Skeletal muscle cell (primary cell): ENCODE measurements at regions not wholly inside any gene's neighbourhood (a gene's known extent, or its start where the extent isn't known, plus 50 kb on each side); places are given as distances from the start of the nearest gene placed in this dataset.

Experiments used
- DNase-seq: peaks from one replicate; pipeline ENCODE4 v3.0.0-alpha.2; 2010; ENCODE audit warnings: low read depth
- H3K4me3 ChIP-seq: 2 replicates; pipeline ENCODE4 v1.5.1; 2011; ENCODE audit warnings: low read depth, mild to moderate bottlenecking, control low read depth, low read length, moderate library complexity

GRCh38 chr5:173790836-173791546, 97.2 kb upstream of the CPEB4 start:
- DNase-seq: no peak
- no peak overlapping the region for H3K4me3 ChIP-seq

GRCh38 chr5:173791878-173792277, 96.3 kb upstream of the CPEB4 start:
- no peak for DNase-seq

GRCh38 chr5:173792781-173793547, 95.2 kb upstream of the CPEB4 start:
- no peak for DNase-seq
- H3K4me3 ChIP-seq: no peak overlapping the region

More at GRCh38 chr5:173791878-173792277, 96.3 kb upstream of the CPEB4 start:
- no peak overlapping the region for H3K4me3 ChIP-seq

- H3K4me3 ChIP-seq: no peak overlapping the region
- DNase-seq: no peak
These were observed 94.3 kb upstream of the CPEB4 start for GRCh38 chr5:173793648-173794548.

- no peak for DNase-seq
These were observed 93.2 kb upstream of the CPEB4 start for GRCh38 chr5:173794901-173795416.

GRCh38 chr5:173795601-173796000, 92.5 kb upstream of the CPEB4 start:
- DNase-seq: no peak
- no peak overlapping the region for H3K4me3 ChIP-seq

More at GRCh38 chr5:173794901-173795416, 93.2 kb upstream of the CPEB4 start:
- H3K4me3 ChIP-seq: no peak overlapping the region

- no peak overlapping the region for H3K4me3 ChIP-seq
- DNase-seq: no peak
These were observed 91.2 kb upstream of the CPEB4 start for GRCh38 chr5:173796721-173797495.

- DNase-seq: no peak
- no peak overlapping the region for H3K4me3 ChIP-seq
These were observed 89.9 kb upstream of the CPEB4 start for GRCh38 chr5:173798127-173798810.

GRCh38 chr5:173800340-173800739, 87.8 kb upstream of the CPEB4 start:
- DNase-seq: no peak
- H3K4me3 ChIP-seq: no peak overlapping the region

- DNase-seq: no peak
- no peak overlapping the region for H3K4me3 ChIP-seq
These were observed 87.1 kb upstream of the CPEB4 start for GRCh38 chr5:173801006-173801405.

- DNase-seq: no peak
These were observed 85.4 kb upstream of the CPEB4 start for GRCh38 chr5:173802670-173803165.

GRCh38 chr5:173804579-173804978, 83.6 kb upstream of the CPEB4 start:
- no peak overlapping the region for H3K4me3 ChIP-seq
- no peak for DNase-seq

More at GRCh38 chr5:173802670-173803165, 85.4 kb upstream of the CPEB4 start:
- no peak overlapping the region for H3K4me3 ChIP-seq

GRCh38 chr5:173806270-173807035, 81.7 kb upstream of the CPEB4 start:
- no peak for DNase-seq
- no peak overlapping the region for H3K4me3 ChIP-seq

GRCh38 chr5:173807181-173807655, 80.9 kb upstream of the CPEB4 start:
- H3K4me3 ChIP-seq: no peak overlapping the region

GRCh38 chr5:173808079-173808808, 79.9 kb upstream of the CPEB4 start:
- DNase-seq: no peak
- H3K4me3 ChIP-seq: no peak overlapping the region

More at GRCh38 chr5:173807181-173807655, 80.9 kb upstream of the CPEB4 start:
- no peak for DNase-seq

GRCh38 chr5:173809014-173809413, 79.1 kb upstream of the CPEB4 start:
- H3K4me3 ChIP-seq: no peak overlapping the region
- no peak for DNase-seq
